RPMI7951 (cell line): ENCODE measurements at regions not wholly inside any gene's neighbourhood (a gene's known extent, or its start where the extent isn't known, plus 50 kb on each side); places are given as distances from the start of the nearest gene placed in this dataset.

ENCODE experiments used
- DNase-seq: peaks from one replicate; pipeline ENCODE4 v3.0.0-alpha.2; 2012; ENCODE audit warnings: low read depth

GRCh38 chr12:92554158-92555073, 148.4 kb upstream of the PLEKHG7 start:
- no peak for DNase-seq

- DNase-seq = no peak
Measured at GRCh38 chr12:92553389-92553788, 149.4 kb upstream of the PLEKHG7 start.

- peak; percentile 15 for DNase-seq
Measured at GRCh38 chr12:92552412-92553108, 150.2 kb upstream of the PLEKHG7 start.

GRCh38 chr12:92551853-92552397, 150.9 kb upstream of the PLEKHG7 start:
- peak; percentile 70 for DNase-seq

- DNase-seq = no peak
Measured at GRCh38 chr12:92551210-92551609, 151.6 kb upstream of the PLEKHG7 start.

- DNase-seq = no peak
Measured at GRCh38 chr12:92550661-92551060, 152.1 kb upstream of the PLEKHG7 start.

- no peak for DNase-seq
Measured at GRCh38 chr12:92550254-92550653, 152.5 kb upstream of the PLEKHG7 start.

GRCh38 chr12:92549516-92549915, 153.3 kb upstream of the PLEKHG7 start:
- no peak for DNase-seq

- no peak for DNase-seq
Measured at GRCh38 chr12:92547906-92548305, 154.9 kb upstream of the PLEKHG7 start.

- DNase-seq = no peak
Measured at GRCh38 chr12:92547420-92547819, 155.4 kb upstream of the PLEKHG7 start.

- DNase-seq = no peak
Measured at GRCh38 chr12:92546635-92547348, 156.0 kb upstream of the PLEKHG7 start.

- no peak for DNase-seq
Measured at GRCh38 chr12:92546259-92546634, 156.5 kb upstream of the PLEKHG7 start.

- DNase-seq = no peak
Measured at GRCh38 chr12:92544322-92544721, 158.5 kb upstream of the PLEKHG7 start.

GRCh38 chr12:92543840-92544239, 158.9 kb upstream of the PLEKHG7 start:
- DNase-seq = no peak

GRCh38 chr12:92543359-92543758, 159.4 kb upstream of the PLEKHG7 start:
- no peak for DNase-seq

- DNase-seq = no peak
Measured at GRCh38 chr12:92541731-92542130, 161.1 kb upstream of the PLEKHG7 start.

- DNase-seq = no peak
Measured at GRCh38 chr12:92540782-92541423, 161.9 kb upstream of the PLEKHG7 start.

- DNase-seq = no peak
Measured at GRCh38 chr12:92539976-92540781, 162.6 kb upstream of the PLEKHG7 start.

- DNase-seq = peak; percentile 71
Measured at GRCh38 chr12:92539110-92539749, 163.6 kb upstream of the PLEKHG7 start.

- no peak for DNase-seq
Measured at GRCh38 chr12:92537290-92537960, 165.4 kb upstream of the PLEKHG7 start.
